ENCODE measurements at regions not wholly inside any gene's neighbourhood (a gene's known extent, or its start where the extent isn't known, plus 50 kb on each side); places are given as distances from the start of the nearest gene placed in this dataset.

DNA sequence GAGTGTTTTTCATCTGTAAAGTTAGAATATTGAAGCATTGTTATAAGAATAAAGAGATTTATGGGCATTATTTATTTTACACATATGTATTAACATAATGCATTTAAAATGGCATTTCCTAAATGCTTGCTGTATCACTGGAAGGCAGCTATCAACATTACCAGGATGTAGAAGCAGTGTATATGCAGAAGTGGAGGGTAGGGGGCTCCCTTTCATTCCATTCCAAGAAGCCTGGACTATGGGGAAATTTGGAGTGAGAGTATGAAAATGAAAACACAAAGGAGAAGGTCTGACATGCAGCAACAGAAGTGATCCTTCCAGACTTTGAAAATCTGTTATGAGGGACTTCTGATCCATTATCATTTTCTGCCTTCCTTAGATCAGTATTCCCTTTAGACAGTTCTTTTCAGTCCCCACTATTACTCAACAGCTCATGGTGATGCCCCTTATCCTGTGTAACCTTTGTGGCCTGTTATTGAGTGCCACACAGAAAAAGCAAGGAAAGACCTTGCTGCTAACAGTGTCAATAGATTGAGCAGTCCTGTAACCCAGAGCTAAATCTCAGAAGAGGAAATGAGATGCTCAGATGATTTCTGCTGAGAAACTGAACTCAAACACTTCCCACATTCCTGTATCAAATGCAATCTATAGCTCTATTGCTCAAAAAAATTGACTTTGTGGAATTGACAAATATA, 216.6 kb downstream of the HNMT start:
- DNase-seq (ENCODE audit: low spot score in 2 of 2) = no peak
- H3K36me3 Mint-ChIP-seq = no peaks in the 10 kb centered on the region
- H3K4me3 Mint-ChIP-seq = no peak overlapping the region
- H3K9me3 Mint-ChIP-seq = peaks cover 20% of the 10 kb centered on the region
- H3K4me1 Mint-ChIP-seq = no peaks in the 10 kb centered on the region
- no peak for ATAC-seq
- no peak overlapping the region for H3K27ac Mint-ChIP-seq

DNA sequence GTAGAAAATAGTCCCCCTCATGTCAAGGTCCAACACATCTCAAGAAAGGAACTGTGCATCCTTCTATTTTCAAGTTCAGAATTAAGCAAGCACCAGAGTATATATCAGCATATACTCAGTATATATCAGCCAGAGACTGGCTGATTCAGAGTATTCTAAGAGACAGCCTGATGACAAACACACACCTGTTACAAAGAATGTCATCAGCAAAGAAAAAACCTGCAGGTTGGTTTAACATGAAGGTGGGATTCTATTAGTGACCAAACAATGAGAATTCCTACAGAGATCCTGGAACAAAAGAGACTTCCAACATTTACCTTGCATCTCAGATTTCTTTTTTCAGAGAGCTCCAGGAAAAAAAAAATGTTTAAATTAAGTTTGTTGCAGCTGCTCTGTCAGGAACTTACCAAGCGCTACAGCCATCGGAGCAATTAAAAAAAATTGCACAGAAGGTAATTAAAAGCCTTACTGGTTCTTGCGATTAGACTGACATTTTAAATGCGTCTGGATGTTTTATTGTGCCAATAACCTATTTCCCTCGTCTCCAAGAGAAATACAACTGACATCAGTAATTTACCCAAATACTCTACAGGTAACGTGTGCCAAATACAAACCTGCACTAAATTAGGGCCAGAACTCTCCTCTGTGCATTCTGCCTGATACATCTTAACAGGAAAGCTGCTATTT, 218.1 kb downstream of the HNMT start:
- Mint-ChIP-seq H3K27ac (no peak overlapping the region), H3K9me3 (peaks cover 16% of the 10 kb centered on the region), H3K4me1 (no peaks in the 10 kb centered on the region), H3K36me3 (no peaks in the 10 kb centered on the region), H3K4me3 (no peak overlapping the region)
- ATAC-seq (no peak), DNase-seq (ENCODE audit: low spot score in 2 of 2) (no peak)

DNA sequence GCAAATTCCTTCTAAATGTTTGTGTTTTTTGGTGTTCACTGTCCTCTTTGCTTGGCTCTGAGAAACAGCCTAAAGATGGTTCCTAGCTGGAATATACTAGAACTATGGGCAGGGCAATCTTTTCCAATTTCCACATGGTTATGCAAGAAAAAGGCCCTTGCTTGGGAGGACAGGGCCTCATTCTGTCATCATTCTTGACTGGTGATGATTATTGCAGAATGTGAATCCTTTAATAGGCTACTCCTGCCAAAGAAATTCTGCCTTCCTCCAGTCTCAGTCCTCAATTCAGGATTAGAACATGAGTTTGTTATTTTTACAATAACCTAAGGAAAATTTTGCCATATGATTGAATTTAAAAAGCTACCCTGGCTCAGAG, 218.7 kb downstream of the HNMT start:
- Mint-ChIP-seq H3K4me3 (no peak overlapping the region), H3K36me3 (no peaks in the 10 kb centered on the region), H3K27ac (no peak overlapping the region), H3K9me3 (peaks cover 13% of the 10 kb centered on the region), H3K4me1 (no peaks in the 10 kb centered on the region)
- ATAC-seq = no peak
- no peak for DNase-seq (ENCODE audit: low spot score in 2 of 2)

DNA sequence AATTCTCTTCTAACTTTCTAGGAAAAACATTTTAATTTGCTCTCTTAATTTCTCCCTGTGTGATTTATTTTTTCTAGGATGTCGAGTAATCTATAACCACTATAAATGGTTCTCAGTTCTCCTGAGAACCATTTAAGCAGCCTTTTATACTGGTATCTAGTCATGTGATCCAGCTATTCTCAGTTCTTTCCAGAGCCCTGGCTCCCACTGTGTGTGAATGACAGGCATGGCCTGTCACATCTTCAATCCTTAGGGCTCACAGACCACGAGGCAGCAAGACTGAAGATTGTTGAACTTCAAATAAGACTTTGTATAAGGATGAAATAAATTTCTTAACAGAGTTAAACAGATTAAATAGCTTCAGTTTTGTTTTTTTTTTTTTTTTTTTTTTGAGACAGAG, 219.4 kb downstream of the HNMT start:
- no peak for ATAC-seq

DNA sequence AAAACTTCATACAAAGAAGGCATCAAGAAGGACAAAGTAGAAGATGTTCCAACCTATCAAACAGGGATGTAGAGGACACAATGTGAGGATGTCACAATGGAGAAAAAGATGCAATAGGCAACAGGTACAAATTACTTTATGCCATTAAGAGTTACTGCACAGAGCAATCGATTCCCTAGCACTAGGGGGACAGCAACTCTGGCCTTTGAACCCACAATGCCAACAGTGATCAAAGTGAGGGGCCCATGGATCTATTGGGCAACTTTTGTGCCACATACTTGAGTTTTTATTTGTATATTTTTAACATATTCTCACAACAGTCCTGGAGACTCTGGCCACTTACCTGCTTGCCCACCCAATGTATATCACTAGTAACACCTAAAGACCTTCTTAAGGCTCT, 220.2 kb downstream of the HNMT start:
- no peak overlapping the region for H3K27ac Mint-ChIP-seq
- ATAC-seq (no peak), DNase-seq (ENCODE audit: low spot score in 2 of 2) (no peak)
- H3K4me3 Mint-ChIP-seq = no peak overlapping the region
- no peaks in the 10 kb centered on the region for H3K4me1 Mint-ChIP-seq
- H3K36me3 Mint-ChIP-seq = no peaks in the 10 kb centered on the region
- peaks cover 14% of the 10 kb centered on the region for H3K9me3 Mint-ChIP-seq

More for the DNA sequence above, 219.4 kb downstream of the HNMT start:
- Mint-ChIP-seq H3K27ac (no peak overlapping the region), H3K4me3 (no peak overlapping the region), H3K36me3 (no peaks in the 10 kb centered on the region), H3K9me3 (peaks cover 10% of the 10 kb centered on the region), H3K4me1 (no peaks in the 10 kb centered on the region)
- DNase-seq (ENCODE audit: low spot score in 2 of 2) = no peak

DNA sequence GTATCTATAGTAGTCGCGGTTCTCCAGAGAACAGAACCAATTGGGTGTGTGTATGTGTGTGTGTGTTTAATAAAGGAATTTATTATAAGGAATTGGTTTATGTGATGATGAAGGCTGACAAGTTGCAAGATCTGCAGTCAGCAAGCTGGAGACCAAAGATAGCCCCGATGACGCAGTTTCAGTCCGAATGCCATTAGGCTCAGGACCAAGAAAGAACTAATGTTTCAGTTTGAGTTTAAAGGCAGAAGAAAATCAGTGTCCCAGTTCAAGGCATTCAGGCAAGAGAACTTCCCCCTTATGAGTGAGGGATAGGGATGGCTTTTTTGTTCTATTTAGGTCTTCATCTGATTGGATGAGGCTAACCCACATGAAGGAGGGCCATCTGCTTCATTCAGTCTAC, 221.6 kb downstream of the HNMT start:
- H3K9me3 Mint-ChIP-seq = peaks cover 5% of the 10 kb centered on the region
- ATAC-seq (no peak), DNase-seq (ENCODE audit: low spot score in 2 of 2) (no peak)
- no peaks in the 10 kb centered on the region for H3K4me1 Mint-ChIP-seq
- H3K27ac Mint-ChIP-seq = no peak overlapping the region
- no peaks in the 10 kb centered on the region for H3K36me3 Mint-ChIP-seq
- H3K4me3 Mint-ChIP-seq = no peak overlapping the region

DNA sequence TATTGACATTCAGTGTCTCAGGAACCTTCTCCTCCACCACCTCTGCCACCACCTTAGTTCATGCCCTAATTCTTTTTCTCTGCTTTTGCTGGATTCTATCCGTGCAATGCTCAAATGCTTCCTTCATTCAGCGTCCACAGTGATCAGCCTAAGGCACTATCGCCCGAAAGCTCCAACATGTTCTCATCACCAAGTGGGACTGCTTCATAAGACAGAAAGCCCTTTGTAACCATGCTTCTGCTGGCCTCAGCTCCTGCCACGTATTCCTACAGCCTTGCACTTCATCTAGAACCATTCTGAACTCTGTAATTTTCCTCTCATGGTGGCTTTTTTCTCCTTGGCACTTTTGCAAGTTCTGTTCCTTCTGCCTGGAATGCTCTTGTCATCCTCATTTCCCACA, 222.9 kb downstream of the HNMT start:
- peaks cover 5% of the 10 kb centered on the region for H3K9me3 Mint-ChIP-seq
- H3K4me3 Mint-ChIP-seq = no peak overlapping the region
- no peak overlapping the region for H3K27ac Mint-ChIP-seq
- ATAC-seq (no peak), DNase-seq (ENCODE audit: low spot score in 2 of 2) (no peak)
- H3K36me3 Mint-ChIP-seq = no peaks in the 10 kb centered on the region
- H3K4me1 Mint-ChIP-seq = no peaks in the 10 kb centered on the region

DNA sequence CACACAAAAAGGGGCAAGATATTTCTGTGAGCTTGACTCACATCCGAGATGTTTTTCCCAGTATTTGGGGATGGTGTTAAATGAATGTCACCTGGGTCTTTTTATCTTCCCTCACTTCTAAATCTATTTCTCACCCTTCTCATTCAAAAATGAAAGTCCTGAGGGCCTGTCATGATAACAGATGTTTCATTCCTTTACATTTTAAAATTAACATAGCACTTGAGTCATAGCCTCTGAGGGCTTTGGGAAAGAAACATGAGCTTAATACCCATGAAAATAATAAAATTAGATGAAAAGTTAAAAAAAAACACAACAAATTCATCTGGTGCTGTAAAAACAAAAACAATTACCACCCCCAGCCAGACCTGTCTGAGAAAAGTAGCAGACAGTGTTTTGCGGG, 226.7 kb downstream of the HNMT start:
- Mint-ChIP-seq H3K4me1 (no peaks in the 10 kb centered on the region), H3K4me3 (no peak overlapping the region), H3K36me3 (no peaks in the 10 kb centered on the region), H3K27ac (no peak overlapping the region), H3K9me3 (peaks cover 6% of the 10 kb centered on the region)
- no peak for DNase-seq (ENCODE audit: low spot score in 2 of 2)
- no peak for ATAC-seq

DNA sequence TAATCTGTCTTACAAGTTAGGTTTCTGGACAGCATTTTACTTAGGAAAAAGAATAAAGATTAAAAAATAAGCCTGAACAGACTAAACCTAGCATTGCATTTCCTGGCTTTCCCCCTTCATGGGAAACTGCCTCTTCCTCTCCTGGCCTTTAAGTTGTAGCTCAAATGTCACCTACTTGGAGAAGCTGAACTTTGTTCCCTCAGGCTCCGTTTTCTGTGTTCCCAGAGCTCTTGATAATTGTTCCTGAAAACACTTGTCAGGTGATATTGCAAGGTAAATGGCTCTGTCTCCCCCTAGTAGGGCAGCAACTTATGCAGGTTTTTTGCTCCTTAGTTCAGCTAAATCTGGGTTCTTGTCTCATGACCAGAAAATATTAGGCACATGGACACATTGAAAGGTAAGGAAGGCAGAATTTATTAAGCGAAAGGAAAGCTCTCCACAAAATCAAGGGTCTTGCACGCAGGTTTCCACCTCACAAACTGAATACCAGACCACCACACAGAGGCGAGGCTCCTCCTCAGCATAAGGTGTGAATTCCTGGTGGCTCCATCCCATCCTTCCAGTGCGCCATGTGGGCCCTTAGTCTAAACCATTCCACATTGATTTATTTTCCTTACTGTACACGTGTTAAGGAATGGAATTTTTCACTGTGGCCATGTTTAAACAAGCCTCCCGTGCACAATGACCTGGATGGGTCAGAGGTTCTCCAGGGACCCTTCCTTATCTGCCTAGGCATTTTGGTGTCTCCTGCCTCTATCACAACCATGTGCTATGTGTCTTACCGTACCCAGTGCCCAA, 229.3 kb downstream of the HNMT start:
- Mint-ChIP-seq H3K27ac (no peak overlapping the region), H3K4me1 (no peaks in the 10 kb centered on the region)

DNA sequence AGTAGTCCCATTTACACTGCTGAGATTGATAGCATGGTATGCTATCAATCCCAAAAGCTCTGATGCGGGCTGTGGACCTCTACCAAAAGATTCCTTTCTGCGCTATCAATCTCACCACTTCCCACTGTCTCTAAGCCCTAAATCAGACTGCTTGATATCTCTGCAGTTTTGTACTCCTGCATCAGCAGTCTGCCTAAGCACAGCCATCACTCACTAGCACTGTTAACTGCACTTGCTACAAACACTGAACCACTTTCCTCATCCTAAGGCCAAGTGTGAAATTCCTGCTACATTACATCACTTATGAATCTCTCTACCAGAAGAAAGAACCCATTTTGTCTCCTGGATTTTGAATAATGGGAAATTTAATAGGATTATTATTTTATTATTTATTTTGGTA, 237.0 kb downstream of the HNMT start:
- no peak overlapping the region for H3K27ac Mint-ChIP-seq
- peaks cover 16% of the 10 kb centered on the region for H3K9me3 Mint-ChIP-seq
- no peak overlapping the region for H3K4me3 Mint-ChIP-seq
- no peak for ATAC-seq
- no peak for DNase-seq (ENCODE audit: low spot score in 2 of 2)
- H3K4me1 Mint-ChIP-seq = no peaks in the 10 kb centered on the region
- no peaks in the 10 kb centered on the region for H3K36me3 Mint-ChIP-seq

More for the DNA sequence above, 229.3 kb downstream of the HNMT start:
- no peak for ATAC-seq
- peaks cover 8% of the 10 kb centered on the region for H3K9me3 Mint-ChIP-seq
- DNase-seq (ENCODE audit: low spot score in 2 of 2) = no peak
- H3K36me3 Mint-ChIP-seq = no peaks in the 10 kb centered on the region
- H3K4me3 Mint-ChIP-seq = no peak overlapping the region

DNA sequence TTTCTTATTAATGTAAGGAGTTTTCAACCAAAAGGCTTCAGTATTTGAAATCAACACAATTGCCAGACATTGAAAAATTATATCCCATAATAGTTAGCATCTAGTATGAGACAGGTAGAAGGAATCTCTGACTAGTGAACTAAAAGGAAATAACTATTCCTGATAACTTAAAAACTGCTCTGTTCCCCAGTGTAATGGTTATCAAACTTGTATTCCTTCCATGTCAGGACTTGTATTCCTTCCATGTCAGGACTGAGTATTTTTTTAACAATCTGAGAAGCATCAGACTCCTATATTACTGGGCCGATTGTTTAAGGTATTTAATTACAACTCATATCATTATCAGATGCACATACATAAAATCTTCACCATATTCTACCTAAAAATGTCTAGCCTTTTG, 238.5 kb downstream of the HNMT start:
- DNase-seq (ENCODE audit: low spot score in 2 of 2) = no peak
- no peak for ATAC-seq
- Mint-ChIP-seq H3K4me3 (no peak overlapping the region), H3K36me3 (no peaks in the 10 kb centered on the region), H3K4me1 (no peaks in the 10 kb centered on the region), H3K27ac (no peak overlapping the region), H3K9me3 (peaks cover 14% of the 10 kb centered on the region)

DNA sequence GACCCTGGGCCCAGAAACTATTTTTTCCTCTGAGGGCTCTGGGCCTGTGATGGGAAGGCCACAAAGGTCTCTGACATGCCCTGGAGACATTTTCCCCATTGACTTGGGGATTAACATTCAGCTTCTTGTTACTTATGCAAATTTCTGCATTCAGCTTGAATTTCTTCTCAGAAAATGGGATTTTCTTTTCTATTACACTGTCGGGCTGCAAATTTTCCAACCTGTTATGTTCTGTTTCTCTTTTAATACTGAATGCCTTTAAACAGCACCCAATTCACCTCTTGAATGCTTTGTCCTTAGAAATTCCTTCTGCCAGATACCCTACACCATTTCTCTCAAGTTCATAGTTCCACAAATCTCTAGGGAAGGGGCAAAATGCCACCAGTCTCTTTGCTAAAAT, 241.0 kb downstream of the HNMT start:
- DNase-seq (ENCODE audit: low spot score in 2 of 2) = no peak
- Mint-ChIP-seq H3K4me1 (no peaks in the 10 kb centered on the region), H3K9me3 (peaks cover 13% of the 10 kb centered on the region), H3K27ac (no peak overlapping the region), H3K36me3 (no peaks in the 10 kb centered on the region), H3K4me3 (no peak overlapping the region)
- no peak for ATAC-seq

DNA sequence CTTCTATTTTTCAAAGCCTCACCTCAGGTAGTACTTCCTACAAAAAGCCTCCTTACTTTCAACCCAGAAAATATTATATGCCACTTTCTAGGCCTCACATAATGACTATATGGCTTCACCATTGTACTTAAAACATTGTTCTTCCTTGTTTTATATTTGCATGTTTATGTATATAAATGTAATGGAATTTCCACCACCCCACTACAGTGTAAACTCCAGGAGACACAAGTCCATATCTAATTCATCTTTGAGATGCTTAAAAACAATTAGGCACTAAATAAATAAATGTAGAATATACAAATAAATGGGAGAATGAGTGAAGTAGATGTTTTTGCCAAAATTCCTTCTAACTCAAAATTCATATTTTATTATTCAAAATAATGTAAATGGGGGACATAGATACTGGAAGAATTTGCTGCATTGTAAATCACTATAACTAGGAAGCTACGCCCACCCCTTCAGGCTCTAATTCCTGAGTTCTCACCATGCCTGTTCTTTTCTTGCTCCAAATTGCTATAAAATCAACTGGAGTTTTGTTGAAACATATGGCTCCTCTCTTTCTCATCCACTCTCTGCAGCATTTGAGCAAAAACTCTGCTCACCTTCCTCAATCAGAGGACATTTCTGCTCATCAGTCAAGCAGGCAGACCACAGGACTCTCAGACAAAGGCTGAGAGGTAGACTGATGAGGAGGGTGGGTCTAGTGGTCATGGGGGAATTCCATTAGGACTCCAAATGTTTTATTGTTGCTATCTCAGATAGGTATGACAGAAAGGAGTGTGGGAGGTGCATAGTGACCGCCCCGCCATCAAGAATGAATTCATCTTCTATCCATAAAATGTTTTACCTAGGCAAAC, 243.0 kb downstream of the HNMT start:
- H3K27ac Mint-ChIP-seq = no peak overlapping the region
- no peaks in the 10 kb centered on the region for H3K36me3 Mint-ChIP-seq
- no peaks in the 10 kb centered on the region for H3K4me1 Mint-ChIP-seq
- ATAC-seq (no peak), DNase-seq (ENCODE audit: low spot score in 2 of 2) (no peak)
- peaks cover 17% of the 10 kb centered on the region for H3K9me3 Mint-ChIP-seq
- no peak overlapping the region for H3K4me3 Mint-ChIP-seq

DNA sequence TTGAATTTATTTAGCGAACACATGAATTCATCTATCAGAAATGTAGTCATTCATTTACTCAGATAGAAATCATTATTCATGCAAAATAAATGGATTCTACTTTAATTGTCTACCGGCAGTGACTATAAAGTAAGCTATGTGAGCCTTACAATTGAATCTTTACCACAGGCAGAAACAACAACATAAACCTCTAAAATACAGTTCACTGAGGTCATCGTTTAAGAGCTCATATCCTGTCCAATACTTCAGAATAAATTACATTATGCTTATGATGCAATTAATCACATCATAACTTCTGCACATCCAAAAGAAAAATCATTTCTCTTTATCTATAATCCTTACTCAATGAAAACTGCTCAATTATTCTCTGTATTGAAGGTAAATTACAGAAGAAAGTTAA, 244.7 kb downstream of the HNMT start:
- H3K36me3 Mint-ChIP-seq = no peaks in the 10 kb centered on the region
- no peaks in the 10 kb centered on the region for H3K4me1 Mint-ChIP-seq
- no peak overlapping the region for H3K4me3 Mint-ChIP-seq
- H3K27ac Mint-ChIP-seq = no peak overlapping the region
- ATAC-seq (no peak), DNase-seq (ENCODE audit: low spot score in 2 of 2) (no peak)
- peaks cover 18% of the 10 kb centered on the region for H3K9me3 Mint-ChIP-seq

DNA sequence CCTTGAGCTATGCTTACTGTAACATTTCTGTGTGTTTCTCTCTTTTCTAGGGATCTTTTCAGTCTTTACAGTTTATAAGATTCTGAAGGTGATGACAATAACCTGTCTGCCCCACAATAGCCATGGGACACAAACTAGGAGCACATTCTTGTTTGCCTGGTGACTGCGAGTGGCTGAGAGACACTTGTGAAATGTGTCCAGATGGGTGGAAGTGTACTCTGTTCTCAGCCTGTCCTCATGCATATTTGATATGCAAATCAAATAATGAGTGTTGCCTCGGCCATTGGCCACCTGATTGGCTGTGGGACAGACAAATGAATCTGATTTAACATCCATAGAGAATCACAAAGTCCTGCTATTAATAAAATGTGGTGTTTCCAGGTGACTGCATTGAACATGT, 246.2 kb downstream of the HNMT start:
- no peaks in the 10 kb centered on the region for H3K4me1 Mint-ChIP-seq
- DNase-seq (ENCODE audit: low spot score in 2 of 2) (no peak), ATAC-seq (no peak)
- H3K36me3 Mint-ChIP-seq = no peaks in the 10 kb centered on the region
- no peak overlapping the region for H3K27ac Mint-ChIP-seq
- peaks cover 16% of the 10 kb centered on the region for H3K9me3 Mint-ChIP-seq
- H3K4me3 Mint-ChIP-seq = no peak overlapping the region
